ENCODE measurements at regions not wholly inside any gene's neighbourhood (a gene's known extent, or its start where the extent isn't known, plus 50 kb on each side); places are given as distances from the start of the nearest gene placed in this dataset.

DNA sequence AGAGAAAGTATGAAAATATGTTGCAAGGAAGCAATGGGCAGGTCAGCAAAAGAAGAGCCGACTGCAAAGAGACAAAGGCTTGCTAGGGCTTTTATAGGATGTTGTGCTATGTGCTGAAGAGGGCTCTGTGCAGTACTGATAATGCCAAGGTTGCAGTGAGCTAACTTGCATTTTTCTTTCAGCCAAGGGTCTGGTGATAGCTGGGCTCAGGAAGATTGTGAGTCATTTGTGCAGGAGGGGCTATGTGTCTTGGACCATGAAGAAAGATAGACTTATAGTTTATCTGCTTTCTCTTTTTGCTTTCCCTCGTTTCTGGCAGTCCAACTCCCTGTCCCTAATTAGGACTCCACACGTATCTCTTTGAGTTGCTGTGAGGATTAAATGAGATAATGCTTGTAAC is 64.5 kb upstream of the LRIG1 start (continued):
- TF ChIP-seq, protein P1, sequence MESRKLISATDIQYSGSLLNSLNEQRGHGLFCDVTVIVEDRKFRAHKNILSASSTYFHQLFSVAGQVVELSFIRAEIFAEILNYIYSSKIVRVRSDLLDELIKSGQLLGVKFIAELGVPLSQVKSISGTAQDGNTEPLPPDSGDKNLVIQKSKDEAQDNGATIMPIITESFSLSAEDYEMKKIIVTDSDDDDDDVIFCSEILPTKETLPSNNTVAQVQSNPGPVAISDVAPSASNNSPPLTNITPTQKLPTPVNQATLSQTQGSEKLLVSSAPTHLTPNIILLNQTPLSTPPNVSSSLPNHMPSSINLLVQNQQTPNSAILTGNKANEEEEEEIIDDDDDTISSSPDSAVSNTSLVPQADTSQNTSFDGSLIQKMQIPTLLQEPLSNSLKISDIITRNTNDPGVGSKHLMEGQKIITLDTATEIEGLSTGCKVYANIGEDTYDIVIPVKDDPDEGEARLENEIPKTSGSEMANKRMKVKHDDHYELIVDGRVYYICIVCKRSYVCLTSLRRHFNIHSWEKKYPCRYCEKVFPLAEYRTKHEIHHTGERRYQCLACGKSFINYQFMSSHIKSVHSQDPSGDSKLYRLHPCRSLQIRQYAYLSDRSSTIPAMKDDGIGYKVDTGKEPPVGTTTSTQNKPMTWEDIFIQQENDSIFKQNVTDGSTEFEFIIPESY (IDR thresholded peaks at IDR 0.05; ENCODE audit: extremely low read depth, insufficient replicate concordance, low read length) = no peak
- no peak for TF ChIP-seq ZFX (IDR thresholded peaks at IDR 0.05)

DNA sequence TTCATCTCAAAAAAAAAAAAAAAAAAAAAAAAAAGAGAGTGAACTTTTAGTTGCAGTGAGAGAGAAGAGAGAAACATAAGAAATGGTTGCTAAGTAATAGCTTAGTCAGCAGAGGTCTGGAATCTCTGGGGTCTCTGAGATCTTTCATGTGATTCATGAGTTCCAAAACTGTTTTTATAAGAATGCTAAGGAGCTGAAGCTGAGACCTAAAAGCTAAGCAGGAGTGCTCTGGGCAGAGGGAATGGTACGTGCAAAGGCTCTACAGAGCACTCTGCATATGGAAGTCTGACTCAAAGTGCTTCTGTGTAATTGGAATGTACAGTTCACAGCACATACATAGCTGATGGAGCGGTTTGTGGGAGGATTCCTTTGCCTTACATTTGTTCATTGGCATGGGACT is 66.3 kb upstream of the LRIG1 start:
- CTCF ChIA-PET = no interaction called here
- H3K9me2 ChIP-seq (ENCODE audit: insufficient read depth) = no peaks in the 10 kb centered on the region
- H4K20me1 ChIP-seq (ENCODE audit: insufficient read depth) = no peaks in the 10 kb centered on the region
- no peaks in the 10 kb centered on the region for H3K27me3 ChIP-seq (ENCODE audit: insufficient read depth, low read length)
- no peak for DNase-seq (ENCODE audit: low read depth, low spot score)
- H3K4me2 ChIP-seq (ENCODE audit: low read length) = no peak overlapping the region
- no TSS peak for BruUV-seq (replicated peaks)
- H3K4me1 ChIP-seq (ENCODE audit: control insufficient read depth in 1 of 2, insufficient read depth in 2 of 2, low read length in 2 of 2) = no peaks in the 10 kb centered on the region
- no peak for TF ChIP-seq SP1 (IDR thresholded peaks at IDR 0.05; ENCODE audit: low read depth)
- TF ChIP-seq, protein P1 (IDR thresholded peaks at IDR 0.05; ENCODE audit: extremely low read depth, insufficient replicate concordance, low read length) = no peak
- no peak for TF ChIP-seq TCF7L2 (IDR thresholded peaks at IDR 0.05; ENCODE audit: borderline replicate concordance, extremely low read depth, insufficient read depth, insufficient read length)
- no peak for TF ChIP-seq CTCF (IDR thresholded peaks at IDR 0.05 in 2 of 3, conservative IDR thresholded peaks at IDR 0.05 in 1 of 3; ENCODE audit: borderline replicate concordance in 1 of 3, insufficient read depth in 1 of 3, low read depth in 2 of 3, low read length in 2 of 3)
- TF ChIP-seq SRF (IDR thresholded peaks at IDR 0.05; ENCODE audit: low read depth) = no peak
- TF ChIP-seq, protein P2, sequence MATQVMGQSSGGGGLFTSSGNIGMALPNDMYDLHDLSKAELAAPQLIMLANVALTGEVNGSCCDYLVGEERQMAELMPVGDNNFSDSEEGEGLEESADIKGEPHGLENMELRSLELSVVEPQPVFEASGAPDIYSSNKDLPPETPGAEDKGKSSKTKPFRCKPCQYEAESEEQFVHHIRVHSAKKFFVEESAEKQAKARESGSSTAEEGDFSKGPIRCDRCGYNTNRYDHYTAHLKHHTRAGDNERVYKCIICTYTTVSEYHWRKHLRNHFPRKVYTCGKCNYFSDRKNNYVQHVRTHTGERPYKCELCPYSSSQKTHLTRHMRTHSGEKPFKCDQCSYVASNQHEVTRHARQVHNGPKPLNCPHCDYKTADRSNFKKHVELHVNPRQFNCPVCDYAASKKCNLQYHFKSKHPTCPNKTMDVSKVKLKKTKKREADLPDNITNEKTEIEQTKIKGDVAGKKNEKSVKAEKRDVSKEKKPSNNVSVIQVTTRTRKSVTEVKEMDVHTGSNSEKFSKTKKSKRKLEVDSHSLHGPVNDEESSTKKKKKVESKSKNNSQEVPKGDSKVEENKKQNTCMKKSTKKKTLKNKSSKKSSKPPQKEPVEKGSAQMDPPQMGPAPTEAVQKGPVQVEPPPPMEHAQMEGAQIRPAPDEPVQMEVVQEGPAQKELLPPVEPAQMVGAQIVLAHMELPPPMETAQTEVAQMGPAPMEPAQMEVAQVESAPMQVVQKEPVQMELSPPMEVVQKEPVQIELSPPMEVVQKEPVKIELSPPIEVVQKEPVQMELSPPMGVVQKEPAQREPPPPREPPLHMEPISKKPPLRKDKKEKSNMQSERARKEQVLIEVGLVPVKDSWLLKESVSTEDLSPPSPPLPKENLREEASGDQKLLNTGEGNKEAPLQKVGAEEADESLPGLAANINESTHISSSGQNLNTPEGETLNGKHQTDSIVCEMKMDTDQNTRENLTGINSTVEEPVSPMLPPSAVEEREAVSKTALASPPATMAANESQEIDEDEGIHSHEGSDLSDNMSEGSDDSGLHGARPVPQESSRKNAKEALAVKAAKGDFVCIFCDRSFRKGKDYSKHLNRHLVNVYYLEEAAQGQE (IDR thresholded peaks at IDR 0.05; ENCODE audit: low read depth) = no peak
- no peak for TF ChIP-seq FOSL1 (IDR thresholded peaks at IDR 0.05; ENCODE audit: low read depth)
- no peak for TF ChIP-seq CEBPB (IDR thresholded peaks at IDR 0.05; ENCODE audit: low read depth)
- TF ChIP-seq EGR1 (IDR thresholded peaks at IDR 0.05; ENCODE audit: low read depth) = no peak
- TF ChIP-seq, protein P3, sequence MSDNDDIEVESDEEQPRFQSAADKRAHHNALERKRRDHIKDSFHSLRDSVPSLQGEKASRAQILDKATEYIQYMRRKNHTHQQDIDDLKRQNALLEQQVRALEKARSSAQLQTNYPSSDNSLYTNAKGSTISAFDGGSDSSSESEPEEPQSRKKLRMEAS (IDR thresholded peaks at IDR 0.05) = no peak
- TF ChIP-seq ZNF274 (IDR thresholded peaks at IDR 0.05; ENCODE audit: low read depth, low read length) = no peak
- no peak for TF ChIP-seq ELF1 (IDR thresholded peaks at IDR 0.05; ENCODE audit: borderline replicate concordance, low read depth)
- TF ChIP-seq EZH2 (IDR thresholded peaks at IDR 0.05) = no peak
- TF ChIP-seq POLR2A (IDR thresholded peaks at IDR 0.05; ENCODE audit: borderline replicate concordance, extremely low read depth, insufficient read depth, insufficient read length) = no peak
- TF ChIP-seq JUND (IDR thresholded peaks at IDR 0.05) = no peak
- no peak for TF ChIP-seq ZFX (IDR thresholded peaks at IDR 0.05)
- H3K27ac ChIP-seq (ENCODE audit: low read depth, low read length) = no peak overlapping the region
- no peak overlapping the region for H2AFZ ChIP-seq (ENCODE audit: low read depth, low read length, poor library complexity, severe bottlenecking)
- no peaks in the 10 kb centered on the region for H3K9me3 ChIP-seq (ENCODE audit: control insufficient read depth in 1 of 2, insufficient read depth in 1 of 2, low read depth in 1 of 2, low read length in 2 of 2)
- H3K4me3 ChIP-seq (replicated peaks in 1 of 2; ENCODE audit: low read depth in 1 of 2, low read length in 2 of 2) = no peak overlapping the region
- H3K36me3 ChIP-seq (ENCODE audit: control insufficient read depth in 1 of 2, insufficient read depth in 2 of 2, low read length in 2 of 2) = no peaks in the 10 kb centered on the region
- no peaks in the 10 kb centered on the region for H3K79me2 ChIP-seq (ENCODE audit: insufficient read depth, low read length)
- no peak for ATAC-seq
- intact Hi-C loops (cut with micrococcal nuclease) = no loop called here
- POLR2A ChIA-PET = no interaction called here
- H3K9ac ChIP-seq (ENCODE audit: low read length) = no peak overlapping the region
- RAD21 ChIA-PET (ENCODE audit: low non-redundant PET in 1 of 2, low total read pairs in 2 of 2, uncharacterized antibody in 2 of 2, unreplicated experiment in 2 of 2) = no interaction called here

Measured in HCT116 (cell line).